Transverse colon (tissue), 4 donors: ENCODE measurements at regions not wholly inside any gene's neighbourhood (a gene's known extent, or its start where the extent isn't known, plus 50 kb on each side); places are given as distances from the start of the nearest gene placed in this dataset.

Experiments used
- DNase-seq: peaks from one replicate; pipeline ENCODE4 v3.0.0-alpha.2; 2019
- H3K27ac ChIP-seq, 4 donors: fragments of 200-600 bp; sonication (generic); 2 replicates each; pipeline ENCODE4 v1.5.1; 2016 to 2018; ENCODE audit warnings: inconsistent platforms in 4 of 4
- H3K27me3 ChIP-seq: fragments of 200-600 bp; sonication (generic); 2 replicates; pipeline ENCODE4 v1.5.1; 2017; ENCODE audit warnings: inconsistent platforms
- H3K36me3 ChIP-seq, 4 donors: fragments of 200-600 bp; sonication (generic); 2 replicates each; pipeline ENCODE4 v1.5.1; 2017 to 2019; ENCODE audit warnings: inconsistent platforms in 4 of 4
- H3K4me1 ChIP-seq, 4 donors: fragments of 200-600 bp; sonication (generic); 2 replicates each; pipeline ENCODE4 v1.5.1; 2017 to 2020; ENCODE audit warnings: inconsistent platforms in 4 of 4
- H3K4me3 ChIP-seq, 4 donors: fragments of 200-600 bp; sonication (generic); 1 replicate in 1 of 4; 2 replicates in 3 of 4; pipeline versions ENCODE4 v1.5.1 to v1.6.1; 2017 to 2019; ENCODE audit warnings: inconsistent platforms in 4 of 4
- H3K9me3 ChIP-seq, 2 donors: fragments of 200-600 bp; sonication (generic); 2 replicates each; pipeline ENCODE4 v1.5.1; 2017 to 2019; ENCODE audit warnings: inconsistent platforms in 2 of 2
- EP300 ChIP-seq: sonication (generic); formaldehyde crosslinking; IDR thresholded peaks from one replicate; pipeline ENCODE4 v1.6.1; 2017; ENCODE audit warnings: antibody characterized with exemption, low read depth
- POLR2A ChIP-seq: fragments of 450-650 bp; IDR thresholded peaks from one replicate; pipeline ENCODE4 v1.6.1; 2016; ENCODE audit warnings: antibody characterized with exemption, mild to moderate bottlenecking, moderate library complexity
- POLR2AphosphoS5 ChIP-seq, 3 donors: sonication (generic); formaldehyde crosslinking; IDR thresholded peaks; one replicate each; pipeline ENCODE4 v1.6.1; 2016; ENCODE audit warnings: antibody characterized with exemption in 3 of 3
- WGBS, 2 donors: methylation state at CpG; one replicate each; pipeline ENCODE4 v1.1.5; 2018; ENCODE audit warnings: low coverage in 1 of 2; 5-methylcytosine and 5-hydroxymethylcytosine counted together
- in situ Hi-C, 4 donors: fragments of 200-750 bp; cut with MboI; loops; one replicate each; pipeline versions ENCODE4 v1.15.0 to v1.15.1; 2017; ENCODE audit warnings: low sequenced_read_pairs in 3 of 4, low pct_ligation_motif_present in 1 of 4, low pct_unique_long_range_greater_than_20kb in 1 of 4
- intact Hi-C: fragments of 100-400 bp; cut with DNase I; formaldehyde crosslinking; loops from one replicate; pipeline ENCODE4 v1.15.1; 2023; ENCODE audit warnings: low total_unique reads
- TF ChIP-seq, protein P1 (sequence below), 5 experiments: fragments of 200-600 bp in 3 of 5; fragments of 450-650 bp in 2 of 5; sonication (generic) in 3 of 5; IDR thresholded peaks; 1 replicate in 2 of 5; 2 replicates in 3 of 5; pipeline ENCODE4 v1.5.1; 2016 to 2017; ENCODE audit warnings: antibody characterized with exemption in 5 of 5, inconsistent platforms in 3 of 5, mild to moderate bottlenecking in 2 of 5, moderate library complexity in 1 of 5

DNA sequence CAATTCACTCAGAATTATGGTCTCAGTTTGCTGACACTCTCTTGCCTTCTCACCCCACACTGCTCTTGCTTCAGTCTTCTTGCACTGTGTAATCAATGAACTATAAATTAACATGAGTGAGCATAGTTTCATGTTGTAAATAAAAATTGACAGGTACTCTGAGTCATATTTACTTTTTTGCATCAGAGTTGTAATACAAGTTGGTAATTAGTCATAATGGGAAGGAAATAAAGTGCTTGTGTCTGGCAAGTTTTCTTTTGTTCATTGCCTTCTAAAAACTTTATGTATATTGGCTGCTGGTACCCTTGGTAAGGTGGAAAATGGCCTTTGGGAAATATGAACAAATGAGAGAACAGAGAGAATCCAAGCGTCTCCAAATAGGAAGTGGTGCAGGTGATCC, 169.3 kb upstream of the MAGI2 start:
- Histone ChIP-seq H3K27me3 (no peaks in the 10 kb centered on the region), H3K27ac (no peak overlapping the region), H3K36me3 (no peaks in the 10 kb centered on the region), H3K9me3 (no peaks in the 10 kb centered on the region), H3K4me1 (no peaks in the 10 kb centered on the region), H3K4me3 (no peak overlapping the region)
- intact Hi-C loops (no loop called here), in situ Hi-C loops (no loop called here)
- no peak for DNase-seq
- WGBS, 2 donors: 81% methylated on average over 1 of the region's 1 CpG; no CpG with 5 or more reads in 1 of the 2 donors
- no peak for TF ChIP-seq POLR2A
- TF ChIP-seq, protein P1, sequence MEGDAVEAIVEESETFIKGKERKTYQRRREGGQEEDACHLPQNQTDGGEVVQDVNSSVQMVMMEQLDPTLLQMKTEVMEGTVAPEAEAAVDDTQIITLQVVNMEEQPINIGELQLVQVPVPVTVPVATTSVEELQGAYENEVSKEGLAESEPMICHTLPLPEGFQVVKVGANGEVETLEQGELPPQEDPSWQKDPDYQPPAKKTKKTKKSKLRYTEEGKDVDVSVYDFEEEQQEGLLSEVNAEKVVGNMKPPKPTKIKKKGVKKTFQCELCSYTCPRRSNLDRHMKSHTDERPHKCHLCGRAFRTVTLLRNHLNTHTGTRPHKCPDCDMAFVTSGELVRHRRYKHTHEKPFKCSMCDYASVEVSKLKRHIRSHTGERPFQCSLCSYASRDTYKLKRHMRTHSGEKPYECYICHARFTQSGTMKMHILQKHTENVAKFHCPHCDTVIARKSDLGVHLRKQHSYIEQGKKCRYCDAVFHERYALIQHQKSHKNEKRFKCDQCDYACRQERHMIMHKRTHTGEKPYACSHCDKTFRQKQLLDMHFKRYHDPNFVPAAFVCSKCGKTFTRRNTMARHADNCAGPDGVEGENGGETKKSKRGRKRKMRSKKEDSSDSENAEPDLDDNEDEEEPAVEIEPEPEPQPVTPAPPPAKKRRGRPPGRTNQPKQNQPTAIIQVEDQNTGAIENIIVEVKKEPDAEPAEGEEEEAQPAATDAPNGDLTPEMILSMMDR (IDR thresholded peaks at IDR 0.05): no peak
- TF ChIP-seq EP300: no peak
- TF ChIP-seq POLR2AphosphoS5 (IDR thresholded peaks at IDR 0.05): no peak

DNA sequence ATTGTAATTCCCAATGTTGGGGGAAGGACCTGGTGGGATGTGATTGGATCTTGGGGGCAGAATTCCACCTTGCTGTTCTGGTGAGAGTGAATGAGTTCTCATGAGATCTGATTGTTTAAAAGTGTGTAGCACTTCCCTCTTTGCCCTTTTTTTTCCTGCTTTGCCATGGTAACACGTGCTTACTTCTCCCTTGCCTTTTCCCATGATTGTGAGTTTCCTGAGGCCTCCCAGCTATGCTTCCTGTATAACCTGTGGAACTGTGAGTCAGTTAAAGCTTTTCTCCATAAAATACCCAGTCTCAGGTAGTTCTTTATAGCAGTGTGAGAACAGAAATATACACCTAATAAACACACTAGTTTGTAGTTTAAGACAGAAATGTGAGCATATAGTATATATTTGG, 166.8 kb upstream of the MAGI2 start:
- intact Hi-C loops (no loop called here), in situ Hi-C loops (no loop called here)
- H3K4me3 ChIP-seq: no peak overlapping the region
- no peaks in the 10 kb centered on the region for H3K36me3 ChIP-seq
- DNase-seq: no peak
- H3K9me3 ChIP-seq: no peaks in the 10 kb centered on the region
- no peak overlapping the region for H3K27ac ChIP-seq
- H3K4me1 ChIP-seq: no peaks in the 10 kb centered on the region
- H3K27me3 ChIP-seq: no peaks in the 10 kb centered on the region
- WGBS, 2 donors: 11 to 22% methylated on average over 1 of the region's 1 CpG
- TF ChIP-seq POLR2A: no peak
- TF ChIP-seq, protein P1 (IDR thresholded peaks at IDR 0.05): no peak
- TF ChIP-seq EP300: no peak
- no peak for TF ChIP-seq POLR2AphosphoS5 (IDR thresholded peaks at IDR 0.05)

DNA sequence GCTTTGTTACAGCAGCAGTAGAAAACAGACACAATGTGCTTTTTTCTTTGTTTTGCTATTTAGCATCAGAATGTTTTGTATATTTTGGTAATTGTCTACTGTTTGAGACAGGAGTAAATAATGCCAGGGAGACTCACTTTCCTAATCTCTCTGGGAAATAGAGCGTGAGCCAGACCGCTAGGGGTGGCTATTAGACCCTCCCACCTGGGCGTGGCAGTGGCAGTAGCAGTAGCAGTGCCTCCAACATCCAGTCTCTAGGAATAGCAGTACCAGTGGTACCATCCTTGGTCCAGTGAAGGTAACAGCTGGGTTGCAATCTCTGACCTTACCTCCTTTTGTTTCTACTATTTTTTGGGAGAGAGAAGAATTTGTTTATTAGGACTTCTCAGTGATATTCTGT, 165.7 kb upstream of the MAGI2 start:
- H3K9me3 ChIP-seq: no peaks in the 10 kb centered on the region
- WGBS, 2 donors: 83% methylated on average over 3 of the region's 3 CpGs; no CpG with 5 or more reads in 1 of the 2 donors
- no peak overlapping the region for H3K4me3 ChIP-seq
- no peaks in the 10 kb centered on the region for H3K27me3 ChIP-seq
- TF ChIP-seq, protein P1 (IDR thresholded peaks at IDR 0.05): no peak
- TF ChIP-seq POLR2A (no peak), POLR2AphosphoS5 (IDR thresholded peaks at IDR 0.05) (no peak), EP300 (no peak)
- no peak for DNase-seq
- in situ Hi-C loops (no loop called here), intact Hi-C loops (no loop called here)
- no peak overlapping the region for H3K27ac ChIP-seq
- no peaks in the 10 kb centered on the region for H3K4me1 ChIP-seq
- H3K36me3 ChIP-seq: no peaks in the 10 kb centered on the region

DNA sequence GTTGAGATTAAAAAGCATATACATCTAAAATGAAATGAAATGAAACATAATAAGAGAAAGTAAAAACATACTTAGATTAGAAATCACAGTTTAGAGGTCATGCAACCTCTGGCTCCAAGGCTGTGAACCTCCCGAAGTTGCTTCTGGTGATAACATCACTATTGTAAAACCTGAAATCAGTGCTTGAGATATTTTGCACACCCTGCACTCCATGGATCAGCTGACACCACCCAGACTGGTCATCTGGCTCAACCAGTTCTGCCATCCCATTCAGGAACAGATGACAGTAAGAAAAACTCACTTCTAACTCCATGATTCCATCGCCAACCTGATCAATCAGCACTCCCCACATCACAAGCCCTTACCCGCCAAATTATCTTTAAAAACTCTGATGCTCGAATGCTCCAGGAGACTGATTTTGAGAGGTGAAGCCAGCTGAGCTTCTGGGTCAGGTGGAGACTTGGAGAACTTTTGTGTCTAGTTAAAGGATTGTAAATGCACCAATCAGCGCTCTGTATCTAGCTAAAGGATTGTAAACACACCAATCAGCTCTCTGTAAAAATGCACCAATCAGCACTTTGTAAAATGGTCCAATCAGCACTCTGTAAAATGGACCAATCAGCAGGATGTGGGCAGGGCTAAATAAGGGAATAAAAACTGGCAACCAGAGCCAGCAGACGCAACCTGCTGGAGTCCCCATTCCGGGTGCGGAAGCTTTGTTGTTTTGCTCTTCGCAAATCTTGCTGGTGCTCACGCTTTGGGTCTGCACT, 162.6 kb upstream of the MAGI2 start:
- Histone ChIP-seq H3K4me1 (no peaks in the 10 kb centered on the region), H3K36me3 (no peaks in the 10 kb centered on the region), H3K27me3 (no peaks in the 10 kb centered on the region), H3K4me3 (no peak overlapping the region), H3K27ac (no peak overlapping the region), H3K9me3 (no peaks in the 10 kb centered on the region)
- in situ Hi-C loops (no loop called here), intact Hi-C loops (no loop called here)
- DNase-seq: no peak
- TF ChIP-seq POLR2AphosphoS5 (IDR thresholded peaks at IDR 0.05) (no peak), EP300 (no peak), POLR2A (no peak)
- TF ChIP-seq, protein P1 (IDR thresholded peaks at IDR 0.05): no peak
- 81 to 93% methylated on average over 3 to 10 of the region's 10 CpGs for WGBS, 2 donors
